Esophagus squamous epithelium (tissue), 4 donors: ENCODE measurements at regions not wholly inside any gene's neighbourhood (a gene's known extent, or its start where the extent isn't known, plus 50 kb on each side); places are given as distances from the start of the nearest gene placed in this dataset.

Source experiments
- CTCF ChIP-seq, 6 experiments: fragments of 450-650 bp in 4 of 6; fragments of 200-600 bp in 2 of 6; sonication (generic) in 2 of 6; IDR thresholded peaks; one replicate each; pipeline ENCODE4 v1.5.1; 2016 to 2019; ENCODE audit warnings: antibody characterized with exemption in 6 of 6, mild to moderate bottlenecking in 4 of 6, moderate library complexity in 4 of 6
- POLR2A ChIP-seq, 4 donors: fragments of 450-650 bp; IDR thresholded peaks; one replicate each; pipeline ENCODE4 v1.6.1; 2017; ENCODE audit warnings: antibody characterized with exemption in 4 of 4, mild to moderate bottlenecking in 4 of 4, moderate library complexity in 3 of 4

- TF ChIP-seq CTCF (IDR thresholded peaks at IDR 0.05) (no peak), POLR2A (IDR thresholded peaks at IDR 0.05) (no peak)
Measured at GRCh38 chr16:86810062-86810461, 231.7 kb downstream of the FOXL1 start.
